ENCODE measurements at regions not wholly inside any gene's neighbourhood (a gene's known extent, or its start where the extent isn't known, plus 50 kb on each side); places are given as distances from the start of the nearest gene placed in this dataset.

DNA sequence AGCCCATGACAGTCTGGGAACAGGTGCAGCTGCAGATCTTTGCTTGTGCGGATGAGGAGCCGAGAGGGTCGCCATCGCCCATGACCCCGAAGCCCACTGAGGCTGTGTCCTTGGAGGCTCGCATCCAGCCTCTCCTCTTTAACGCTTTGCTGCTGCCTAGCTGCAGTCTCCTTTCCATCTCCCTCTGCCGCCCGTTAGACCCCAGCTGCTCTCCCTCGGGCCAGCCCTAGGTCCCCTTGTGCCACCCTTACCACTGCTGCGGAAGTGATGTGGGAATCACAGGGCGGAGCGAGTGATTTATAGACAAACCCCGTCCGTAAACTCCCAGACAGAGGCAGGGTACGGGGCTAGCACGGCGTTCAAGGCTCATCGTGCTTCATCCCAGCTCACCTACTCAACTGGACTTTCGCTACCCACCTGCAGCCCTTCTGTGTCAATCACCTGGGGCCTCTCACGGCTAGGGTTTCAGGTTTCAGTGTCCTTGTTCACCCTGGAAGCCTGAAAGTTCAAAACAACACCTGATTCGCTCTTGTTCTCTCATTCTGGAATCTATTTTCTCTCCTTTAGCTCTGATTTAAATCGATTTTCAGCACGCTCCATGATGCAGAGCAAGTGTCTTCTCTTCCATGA is 76.1 kb downstream of the PAX1 start:
- DNase-seq (ENCODE audit: low spot score): no peak

- no peak for DNase-seq (ENCODE audit: low spot score)
Observed at GRCh38 chr20:21780528-21780927, 75.1 kb downstream of the PAX1 start.

Small RNA genes in the stretch of these regions (small RNA-seq; reads per million reads assigned to genes)
- gene AL121912.1: 0 reads per million in 2 experiments

Measured in SK-N-DZ (cell line).